Activated naive CD4-positive, alpha-beta T cell treated with anti-CD3 and anti-CD28 coated beads for 36 hours (primary cell): ENCODE measurements at regions not wholly inside any gene's neighbourhood (a gene's known extent, or its start where the extent isn't known, plus 50 kb on each side); places are given as distances from the start of the nearest gene placed in this dataset.

ENCODE experiments used
- CTCF ChIA-PET: fragments of 350-600 bp; sonication (Branson Sonifier 250); formaldehyde crosslinking; loops from one replicate; lab custom pipeline; 2021; ENCODE audit warnings: antibody characterized with exemption; lab: Charles Lee
- DNase-seq: peaks from one replicate; pipeline ENCODE4 v3.0.0-alpha.2; 2020
- H3K27ac Mint-ChIP-seq: one replicate; pipeline ENCODE4 v1.8.0; 2021; ENCODE audit warnings: mild to moderate bottlenecking, mixed read lengths
- H3K27me3 Mint-ChIP-seq: one replicate; pipeline ENCODE4 v1.8.0; 2021; ENCODE audit warnings: low read depth, mixed read lengths
- H3K36me3 Mint-ChIP-seq: one replicate; pipeline ENCODE4 v1.8.0; 2021; ENCODE audit warnings: low read depth, mixed read lengths
- H3K4me1 Mint-ChIP-seq: one replicate; pipeline ENCODE4 v1.8.0; 2021; ENCODE audit warnings: low read depth, mixed read lengths
- H3K4me3 Mint-ChIP-seq: one replicate; pipeline ENCODE4 v1.8.0; 2021; ENCODE audit warnings: mild to moderate bottlenecking, moderate library complexity, mixed read lengths
- H3K9me3 Mint-ChIP-seq: one replicate; pipeline ENCODE4 v1.8.0; 2021; ENCODE audit warnings: mixed read lengths
- intact Hi-C: fragments of 100-400 bp; cut with micrococcal nuclease; formaldehyde crosslinking; loops from one replicate; pipeline ENCODE4 v1.15.1; 2023

DNA sequence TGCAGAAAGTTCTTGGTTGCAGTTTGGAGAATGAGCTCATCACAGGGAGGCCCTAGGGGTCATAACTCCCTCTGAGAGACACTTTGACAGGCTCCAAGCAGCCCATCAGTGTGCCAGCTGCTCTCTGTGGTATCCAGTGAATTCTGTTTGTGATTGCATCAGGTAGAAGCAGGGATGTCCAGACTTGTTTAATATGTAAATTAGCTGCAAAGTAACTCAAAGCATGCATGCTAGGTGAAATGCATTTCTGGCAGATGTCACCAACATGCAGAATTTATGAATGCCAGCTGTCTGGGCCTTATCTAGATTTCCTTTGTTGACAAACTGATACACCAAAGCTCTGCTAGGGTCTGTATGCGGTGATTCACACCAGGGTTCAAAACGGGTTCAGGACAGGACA, 123.6 kb upstream of the MTNR1B start:
- Mint-ChIP-seq H3K36me3 (no peaks in the 10 kb centered on the region), H3K27me3 (peaks cover 1% of the 10 kb centered on the region), H3K9me3 (no peaks in the 10 kb centered on the region), H3K4me3 (no peak overlapping the region), H3K27ac (no peak overlapping the region), H3K4me1 (no peaks in the 10 kb centered on the region)
- CTCF ChIA-PET, result no interaction called here
- intact Hi-C loops, result no loop called here
- DNase-seq, result no peak

DNA sequence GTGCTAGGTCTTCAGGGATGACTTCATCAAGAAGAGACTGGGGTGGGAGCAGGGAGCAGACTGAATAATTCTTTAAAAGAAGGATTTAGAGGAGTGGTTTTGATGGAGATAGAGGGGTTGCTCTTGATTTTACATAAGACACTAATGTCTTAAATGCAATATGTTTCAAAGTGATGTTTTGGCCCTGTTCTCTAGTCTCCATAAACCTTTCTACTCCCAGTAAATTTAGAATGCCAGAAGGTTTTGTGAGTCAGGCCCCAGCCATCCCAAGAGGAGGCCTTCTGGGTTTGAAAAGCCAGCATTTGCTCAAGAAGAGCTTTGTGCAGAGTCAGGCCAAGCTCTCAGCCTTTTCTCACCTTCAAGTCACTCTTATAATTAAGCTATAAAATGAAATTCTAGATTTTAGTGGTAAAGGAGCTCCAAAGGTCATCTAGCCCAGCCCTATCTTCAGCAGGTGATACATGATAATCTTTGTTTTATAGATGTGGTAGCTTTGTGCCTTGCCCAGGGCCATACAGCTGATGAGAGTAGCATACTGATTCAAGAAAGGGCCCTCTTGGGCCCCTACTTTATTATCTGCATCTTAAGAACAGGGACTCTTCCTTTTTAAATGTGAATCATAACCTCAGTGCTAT, 122.8 kb upstream of the MTNR1B start:
- Mint-ChIP-seq H3K4me1 (no peaks in the 10 kb centered on the region), H3K27me3 (peaks cover 1% of the 10 kb centered on the region), H3K36me3 (no peaks in the 10 kb centered on the region), H3K27ac (no peak overlapping the region), H3K9me3 (no peaks in the 10 kb centered on the region), H3K4me3 (no peak overlapping the region)
- DNase-seq, result no peak
- CTCF ChIA-PET, result no interaction called here
- intact Hi-C loops, result no loop called here

DNA sequence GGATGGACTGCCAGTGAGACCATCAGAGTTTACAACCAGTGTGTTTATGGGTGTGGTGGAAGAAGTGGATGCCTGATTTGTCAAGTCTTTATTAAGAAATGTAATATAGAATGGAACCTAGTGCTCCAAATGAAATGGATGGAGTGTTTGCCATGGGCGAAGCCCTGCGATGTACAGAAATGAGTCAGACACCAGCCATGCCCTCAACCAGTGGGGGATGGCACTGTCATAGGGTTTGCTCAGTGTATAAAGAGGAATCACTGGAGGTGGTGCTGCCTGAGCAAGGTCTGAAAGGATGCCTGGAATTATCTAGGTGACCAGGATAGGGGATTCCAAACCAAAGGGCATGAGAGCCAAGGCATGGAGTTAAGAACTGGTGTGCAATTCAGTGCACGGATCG, 120.9 kb upstream of the MTNR1B start:
- Mint-ChIP-seq H3K4me1 (no peaks in the 10 kb centered on the region), H3K36me3 (no peaks in the 10 kb centered on the region), H3K4me3 (no peak overlapping the region), H3K27ac (no peak overlapping the region), H3K9me3 (no peaks in the 10 kb centered on the region), H3K27me3 (no peaks in the 10 kb centered on the region)
- CTCF ChIA-PET, result no interaction called here
- DNase-seq, result no peak
- intact Hi-C loops, result no loop called here

DNA sequence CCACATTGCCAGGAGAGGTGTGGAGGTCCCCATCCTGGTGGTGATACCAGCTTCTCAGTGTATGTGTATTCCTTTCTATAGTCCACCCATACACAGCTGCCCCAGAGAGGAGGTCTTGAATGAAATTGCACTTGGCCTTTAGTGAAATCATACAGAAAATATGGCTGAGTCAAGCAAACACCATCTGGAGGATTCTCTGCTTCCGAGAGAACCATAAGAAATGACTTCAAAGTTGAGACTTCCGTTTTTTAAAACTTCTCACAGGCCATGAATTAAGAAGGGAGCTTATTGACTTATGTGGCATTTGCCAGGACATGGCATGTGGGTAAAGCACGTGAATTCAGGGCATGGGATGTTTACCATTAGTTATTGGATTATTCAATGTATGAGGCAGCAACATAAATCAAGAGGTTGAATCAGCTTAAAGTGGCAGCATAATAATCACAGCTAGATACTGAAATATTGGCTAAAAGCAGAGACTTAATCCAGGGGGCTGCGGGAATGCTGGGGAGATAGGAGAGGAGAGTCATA, 119.1 kb upstream of the MTNR1B start:
- CTCF ChIA-PET, result no interaction called here
- DNase-seq, result no peak
- Mint-ChIP-seq H3K9me3 (no peaks in the 10 kb centered on the region), H3K36me3 (no peaks in the 10 kb centered on the region), H3K4me3 (no peak overlapping the region), H3K27ac (no peak overlapping the region), H3K4me1 (no peaks in the 10 kb centered on the region), H3K27me3 (no peaks in the 10 kb centered on the region)
- intact Hi-C loops, result no loop called here

DNA sequence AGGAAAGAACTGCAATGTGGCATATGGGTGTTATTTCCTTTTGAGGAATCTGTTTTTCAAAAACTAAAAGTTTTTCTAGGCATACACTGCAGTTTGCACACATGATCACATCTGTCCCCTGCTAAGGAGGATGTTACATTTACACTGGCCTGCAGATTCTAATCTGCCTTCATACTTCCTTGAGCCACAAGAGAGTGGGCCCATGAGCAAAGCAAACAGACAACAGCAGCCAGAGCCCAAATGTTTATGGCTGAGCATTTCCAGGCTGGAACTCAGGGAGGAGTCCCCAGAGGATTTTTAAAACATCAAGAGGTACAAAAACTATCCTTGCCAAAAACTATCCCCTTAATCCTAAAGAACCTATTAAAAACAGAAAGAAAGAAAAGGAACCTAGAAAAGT, 117.2 kb upstream of the MTNR1B start:
- CTCF ChIA-PET, result interaction anchor here (0.6 to 1.2 kb wide), 2 partner anchors 35 to 574 kb away, joined by 3 read pairs; no protein-coding TSS in a partner anchor
- intact Hi-C loops, result no loop called here
- Mint-ChIP-seq H3K36me3 (no peaks in the 10 kb centered on the region), H3K9me3 (no peaks in the 10 kb centered on the region), H3K4me1 (no peaks in the 10 kb centered on the region), H3K27ac (no peak overlapping the region), H3K27me3 (no peaks in the 10 kb centered on the region), H3K4me3 (no peak overlapping the region)
- DNase-seq, result no peak

DNA sequence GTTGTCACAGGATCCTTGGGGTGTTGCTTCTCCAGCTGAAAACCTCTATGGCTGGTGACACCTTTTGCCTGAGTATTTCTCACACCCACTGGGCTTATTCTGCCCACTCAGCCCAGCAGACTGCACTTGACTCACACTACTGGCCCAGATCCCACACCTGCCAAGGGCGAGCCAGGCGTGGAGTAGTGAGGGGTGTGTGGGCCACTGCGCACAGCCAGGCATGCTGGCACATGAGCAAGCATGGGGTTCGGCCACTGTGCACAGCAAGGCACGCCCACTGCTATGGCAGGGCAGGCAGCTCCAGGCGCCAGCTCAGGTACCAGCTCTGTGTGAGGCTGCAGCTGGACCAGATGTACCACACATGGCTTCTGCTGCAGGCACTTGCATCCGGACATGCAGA, 116.5 kb upstream of the MTNR1B start:
- Mint-ChIP-seq H3K4me3 (no peak overlapping the region), H3K9me3 (no peaks in the 10 kb centered on the region), H3K27me3 (no peaks in the 10 kb centered on the region), H3K4me1 (no peaks in the 10 kb centered on the region), H3K36me3 (no peaks in the 10 kb centered on the region), H3K27ac (no peak overlapping the region)
- no peak for DNase-seq
- CTCF ChIA-PET, result interaction anchor here (0.6 kb wide), 1 partner anchor 575 kb away, joined by 3 read pairs; no protein-coding TSS in a partner anchor
- intact Hi-C loops, result no loop called here

DNA sequence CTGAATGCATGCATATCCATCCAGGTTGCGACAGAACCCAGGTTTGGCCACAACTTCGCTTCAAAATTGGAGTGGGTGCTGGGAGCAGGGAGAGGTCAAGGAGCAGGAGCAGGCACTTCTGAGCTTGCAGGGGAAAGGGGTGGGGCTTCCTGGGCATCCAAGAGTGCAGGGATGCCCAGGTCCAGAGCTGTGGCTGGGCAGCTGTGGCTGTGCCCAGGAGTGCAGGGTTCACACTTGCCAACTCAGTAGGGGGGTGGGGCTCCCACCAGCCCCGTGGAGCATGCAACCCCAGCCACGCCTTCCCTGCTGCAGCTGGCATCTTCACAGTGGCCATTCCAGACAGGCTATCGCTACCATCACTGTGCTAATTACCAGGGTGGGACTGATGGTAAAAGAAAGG, 115.3 kb upstream of the MTNR1B start:
- no peaks in the 10 kb centered on the region for H3K4me1 Mint-ChIP-seq
- H3K9me3 Mint-ChIP-seq, result no peaks in the 10 kb centered on the region
- H3K36me3 Mint-ChIP-seq, result no peaks in the 10 kb centered on the region
- CTCF ChIA-PET, result interaction anchor here (0.9 kb wide), 1 partner anchor 16 kb away, joined by 3 read pairs; no protein-coding TSS in a partner anchor
- DNase-seq, result no peak
- intact Hi-C loops, result no loop called here
- no peaks in the 10 kb centered on the region for H3K27me3 Mint-ChIP-seq
- no peak overlapping the region for H3K27ac Mint-ChIP-seq
- H3K4me3 Mint-ChIP-seq, result no peak overlapping the region

DNA sequence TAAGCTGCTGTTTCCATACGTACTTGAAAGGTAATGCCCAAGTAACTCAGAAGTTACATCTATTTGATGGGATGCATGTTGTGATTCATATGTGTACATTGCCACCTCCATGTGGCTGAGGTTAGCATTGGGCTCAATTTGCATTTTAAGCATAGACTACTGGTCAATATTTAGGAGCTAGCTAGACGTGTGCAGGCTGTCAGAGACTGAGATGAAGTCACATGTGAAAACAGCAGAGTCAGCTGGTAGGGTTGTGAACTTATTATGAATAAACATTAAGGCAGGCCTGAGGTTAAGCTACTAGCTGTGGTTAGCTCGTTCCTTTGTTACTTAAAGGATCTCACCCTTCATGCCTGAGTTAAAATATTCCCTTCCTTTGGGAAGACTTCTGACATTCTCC, 114.5 kb upstream of the MTNR1B start:
- intact Hi-C loops, result no loop called here
- Mint-ChIP-seq H3K27me3 (no peaks in the 10 kb centered on the region), H3K36me3 (no peaks in the 10 kb centered on the region), H3K4me3 (no peak overlapping the region), H3K9me3 (no peaks in the 10 kb centered on the region), H3K27ac (no peak overlapping the region), H3K4me1 (no peaks in the 10 kb centered on the region)
- DNase-seq, result no peak
- CTCF ChIA-PET, result interaction anchor here (0.6 to 0.9 kb wide), 2 partner anchors 16 to 304 kb away, joined by 3 read pairs; no protein-coding TSS in a partner anchor

DNA sequence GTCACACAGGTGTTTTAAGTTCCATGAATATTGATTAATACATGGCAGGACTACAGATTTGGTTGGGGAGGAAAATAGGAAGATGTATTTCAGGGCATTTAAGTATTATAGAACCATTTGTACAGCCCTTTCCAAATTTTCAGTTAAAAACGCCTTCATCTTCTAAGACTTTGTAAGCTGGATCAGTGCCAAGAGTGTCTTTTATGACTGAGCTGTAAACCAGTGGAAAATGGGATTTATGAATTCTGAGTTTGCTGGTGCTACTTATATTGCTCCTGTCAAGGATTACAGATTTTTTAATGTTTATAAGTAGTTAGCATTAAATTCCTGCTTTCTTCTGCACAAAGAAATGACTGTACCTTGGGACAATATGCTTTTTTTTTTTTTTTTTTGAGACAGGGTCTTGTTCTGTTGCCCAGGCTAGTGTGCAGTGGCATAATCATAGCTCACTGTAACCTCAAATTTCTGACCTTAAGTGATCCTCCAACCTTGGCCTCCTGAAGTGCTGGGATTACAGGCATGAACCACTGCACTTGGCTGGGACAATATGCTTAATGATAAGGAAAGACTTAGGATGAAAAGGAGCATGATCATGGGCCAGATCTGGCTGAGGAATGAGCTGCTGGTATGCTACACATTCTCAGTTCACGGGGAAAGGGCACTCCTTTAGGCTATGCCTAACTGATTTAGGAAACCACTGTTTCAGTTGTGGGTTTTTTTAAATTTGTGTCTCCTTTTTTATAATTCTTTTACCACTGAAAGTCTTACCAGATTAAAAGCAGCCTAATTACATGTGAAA, 113.6 kb upstream of the MTNR1B start:
- H3K9me3 Mint-ChIP-seq, result no peaks in the 10 kb centered on the region
- no peak overlapping the region for H3K27ac Mint-ChIP-seq
- CTCF ChIA-PET, result interaction anchor here (0.6 kb wide), 1 partner anchor 304 kb away, joined by 3 read pairs; no protein-coding TSS in a partner anchor
- H3K4me1 Mint-ChIP-seq, result no peaks in the 10 kb centered on the region
- intact Hi-C loops, result no loop called here
- H3K27me3 Mint-ChIP-seq, result no peaks in the 10 kb centered on the region
- H3K36me3 Mint-ChIP-seq, result no peaks in the 10 kb centered on the region
- no peak for DNase-seq
- no peak overlapping the region for H3K4me3 Mint-ChIP-seq

DNA sequence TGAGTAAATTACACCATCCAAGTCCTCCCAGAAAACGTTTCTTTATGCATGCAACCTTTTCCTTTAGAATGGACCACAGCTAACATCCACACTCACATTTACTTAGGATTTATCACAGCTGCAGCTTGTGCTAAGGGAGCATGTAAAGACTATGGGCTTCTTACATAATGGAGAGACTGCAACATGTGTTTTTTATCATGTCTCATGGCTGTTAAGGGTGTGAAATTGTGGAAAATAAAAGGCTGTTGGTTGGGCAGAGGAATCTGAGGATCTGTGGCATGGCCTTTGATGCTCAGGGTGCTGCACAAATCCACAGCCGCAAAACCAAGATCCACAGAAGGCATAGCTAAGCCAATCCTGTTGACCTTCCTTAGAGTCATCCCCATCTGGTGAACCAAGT, 112.0 kb upstream of the MTNR1B start:
- Mint-ChIP-seq H3K27me3 (no peaks in the 10 kb centered on the region), H3K4me3 (no peak overlapping the region), H3K36me3 (no peaks in the 10 kb centered on the region), H3K4me1 (no peaks in the 10 kb centered on the region), H3K9me3 (no peaks in the 10 kb centered on the region), H3K27ac (no peak overlapping the region)
- intact Hi-C loops, result no loop called here
- CTCF ChIA-PET, result no interaction called here
- DNase-seq, result no peak

DNA sequence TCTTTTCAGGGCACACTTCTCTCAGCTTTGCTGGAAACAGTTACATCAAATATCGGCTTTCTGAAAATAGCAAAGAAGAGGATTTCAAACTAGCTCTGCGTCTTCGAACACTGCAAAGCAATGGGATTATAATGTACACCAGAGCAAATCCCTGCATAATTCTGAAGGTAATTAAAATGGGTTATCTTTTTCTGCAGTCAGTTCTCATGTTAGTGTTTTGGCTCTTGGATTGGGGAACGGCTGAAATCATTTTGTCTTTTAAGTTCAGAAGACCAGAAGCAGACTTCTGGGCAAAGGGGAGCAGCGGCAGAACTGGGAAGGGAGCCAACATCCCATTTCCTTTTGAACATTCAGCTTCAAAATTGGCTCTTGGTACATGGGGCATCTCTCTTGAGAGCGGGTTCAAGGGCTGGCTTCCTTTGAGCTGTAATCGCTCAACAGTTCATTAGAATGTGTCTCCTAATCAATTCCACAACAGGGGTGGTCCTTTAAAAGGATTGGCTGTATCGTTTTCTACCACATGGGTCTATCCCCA, 110.2 kb upstream of the MTNR1B start:
- Mint-ChIP-seq H3K27me3 (no peaks in the 10 kb centered on the region), H3K4me1 (no peaks in the 10 kb centered on the region), H3K4me3 (no peak overlapping the region), H3K27ac (no peak overlapping the region), H3K9me3 (no peaks in the 10 kb centered on the region), H3K36me3 (no peaks in the 10 kb centered on the region)
- DNase-seq, result no peak
- intact Hi-C loops, result no loop called here
- CTCF ChIA-PET, result no interaction called here

DNA sequence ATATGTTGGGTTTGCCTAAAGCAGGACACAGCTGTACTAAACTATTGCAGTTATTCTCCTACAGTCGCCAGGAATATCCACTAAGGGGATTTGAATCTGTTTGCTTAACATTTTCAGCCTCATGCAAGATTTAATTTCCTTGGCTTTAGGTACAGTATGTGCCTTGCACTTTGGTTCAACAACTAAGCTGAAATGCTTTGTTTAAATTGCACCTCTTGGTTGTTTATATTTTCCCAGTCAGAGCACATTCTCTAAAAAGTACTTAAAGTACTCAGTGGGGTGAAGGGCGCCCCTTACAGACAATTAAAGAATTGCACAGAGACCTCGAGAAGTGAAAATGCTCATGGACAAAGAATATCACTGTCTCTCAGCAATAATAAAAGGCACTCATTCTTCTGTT, 107.8 kb upstream of the MTNR1B start:
- CTCF ChIA-PET, result no interaction called here

More for the DNA sequence above, 107.8 kb upstream of the MTNR1B start:
- DNase-seq, result no peak
- intact Hi-C loops, result no loop called here
- no peaks in the 10 kb centered on the region for H3K36me3 Mint-ChIP-seq
- H3K27me3 Mint-ChIP-seq, result no peaks in the 10 kb centered on the region
- no peaks in the 10 kb centered on the region for H3K4me1 Mint-ChIP-seq
- no peak overlapping the region for H3K4me3 Mint-ChIP-seq
- no peaks in the 10 kb centered on the region for H3K9me3 Mint-ChIP-seq
- no peak overlapping the region for H3K27ac Mint-ChIP-seq
